Frontal cortex (tissue), 3 donors: ENCODE measurements at regions not wholly inside any gene's neighbourhood (a gene's known extent, or its start where the extent isn't known, plus 50 kb on each side); places are given as distances from the start of the nearest gene placed in this dataset.
"Not testable (repeated sequence)": the region's sequence is repeated elsewhere in the genome, so short reads cannot be mapped to it uniquely, and the experiment has no call there.

Source experiments
- DNase-seq, 2 donors: peaks; one replicate each; pipeline ENCODE4 v3.0.0; 2012; ENCODE audit warnings: low spot score in 2 of 2
- FAIRE-seq: peaks from 2 replicates; lab custom pipeline; 2012; peaks lifted over from hg19 to GRCh38; lab: Jason Lieb, UNC
- donor health status: control.
- donor health status: control.
- donor health status: control.

- DNase-seq, FAIRE-seq: not testable (repeated sequence)
Measured at GRCh38 chr17:20633268-20634059, 53.9 kb downstream of the CDRT15L2 start.

GRCh38 chr17:20640147-20640546, 60.6 kb downstream of the CDRT15L2 start:
- FAIRE-seq, DNase-seq: not testable (repeated sequence)

DNA sequence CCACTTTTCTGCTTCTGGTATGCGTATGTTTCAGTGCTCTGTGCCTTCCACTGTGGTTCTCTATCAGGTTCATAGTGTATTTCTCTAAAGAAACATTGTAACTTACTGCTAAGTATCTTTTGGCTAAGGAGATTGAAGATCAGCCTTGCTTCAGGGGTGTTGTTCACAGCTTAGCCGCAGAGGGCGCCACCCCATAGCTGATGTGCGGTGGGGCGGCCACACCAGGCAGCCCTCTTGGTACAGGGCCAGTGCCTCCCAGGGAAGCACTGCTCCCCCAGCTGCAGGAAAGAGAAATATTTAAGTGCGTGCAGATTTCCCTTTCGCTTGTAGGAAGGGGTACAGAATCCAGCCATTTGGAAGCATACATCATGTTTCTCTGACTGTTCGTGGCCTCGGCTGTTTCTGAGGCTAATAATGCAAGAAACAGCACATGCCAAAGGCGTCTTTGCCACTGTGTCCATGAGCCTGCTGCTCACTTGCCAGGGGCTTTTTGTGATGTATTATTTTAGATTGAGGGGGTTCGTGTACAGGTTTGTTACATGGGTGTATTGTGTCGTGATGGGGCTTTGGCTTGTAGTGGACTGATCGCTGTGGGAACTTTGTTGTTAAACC, 67.2 kb downstream of the CDRT15L2 start:
- FAIRE-seq, DNase-seq: not testable (repeated sequence)

GRCh38 chr17:20649097-20649767, 69.7 kb downstream of the CDRT15L2 start:
- not testable (repeated sequence) for FAIRE-seq

DNA sequence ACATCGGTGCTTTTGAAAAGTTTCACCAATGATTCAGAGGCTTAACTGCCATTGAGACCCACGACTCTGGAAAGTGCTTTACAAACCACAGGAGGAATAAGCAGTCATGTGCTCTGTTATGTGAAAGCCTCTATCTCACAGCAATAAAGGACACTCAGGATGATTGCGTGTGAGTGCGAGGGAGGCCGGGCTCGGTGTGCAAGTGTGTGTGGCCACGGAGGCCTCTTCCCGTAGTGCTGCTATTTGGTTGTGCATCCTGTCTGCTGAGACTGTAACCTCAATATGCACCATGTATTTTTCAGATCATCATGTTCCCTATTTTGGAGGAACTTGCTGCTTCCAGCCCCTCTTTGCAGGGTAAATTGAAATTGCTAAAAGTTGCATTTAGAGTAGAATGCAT, 71.5 kb downstream of the CDRT15L2 start:
- FAIRE-seq, result not testable (repeated sequence)

More at GRCh38 chr17:20649097-20649767, 69.7 kb downstream of the CDRT15L2 start:
- not testable (repeated sequence) for DNase-seq

GRCh38 chr17:20651736-20652135, 72.2 kb downstream of the CDRT15L2 start:
- not testable (repeated sequence) for DNase-seq, FAIRE-seq

More for the DNA sequence above, 71.5 kb downstream of the CDRT15L2 start:
- not testable (repeated sequence) for DNase-seq

- not testable (repeated sequence) for FAIRE-seq, DNase-seq
Measured at GRCh38 chr17:20653391-20653790, 73.9 kb downstream of the CDRT15L2 start.

DNA sequence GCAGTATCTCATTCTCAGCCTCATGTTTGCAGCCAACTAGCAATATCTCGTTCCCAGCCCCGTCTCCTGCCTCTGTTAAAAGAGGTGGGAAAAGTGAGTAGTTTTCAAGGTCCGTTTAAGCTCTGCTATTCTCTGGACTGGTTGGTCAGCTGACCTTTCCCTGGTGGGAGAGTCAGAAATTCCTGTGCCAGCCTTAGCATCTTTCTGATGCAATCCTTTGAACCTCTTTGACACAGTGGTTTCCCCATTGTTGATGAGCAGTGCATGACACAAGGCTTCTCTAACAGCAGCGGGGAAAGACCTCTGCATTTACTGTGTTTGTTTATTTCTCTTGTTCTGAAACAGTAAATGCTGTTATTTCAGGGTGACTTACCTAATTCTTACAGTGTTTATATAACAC, 74.6 kb downstream of the CDRT15L2 start:
- not testable (repeated sequence) for DNase-seq

GRCh38 chr17:20654575-20654974, 75.1 kb downstream of the CDRT15L2 start:
- not testable (repeated sequence) for DNase-seq, FAIRE-seq

More for the DNA sequence above, 74.6 kb downstream of the CDRT15L2 start:
- not testable (repeated sequence) for FAIRE-seq

DNA sequence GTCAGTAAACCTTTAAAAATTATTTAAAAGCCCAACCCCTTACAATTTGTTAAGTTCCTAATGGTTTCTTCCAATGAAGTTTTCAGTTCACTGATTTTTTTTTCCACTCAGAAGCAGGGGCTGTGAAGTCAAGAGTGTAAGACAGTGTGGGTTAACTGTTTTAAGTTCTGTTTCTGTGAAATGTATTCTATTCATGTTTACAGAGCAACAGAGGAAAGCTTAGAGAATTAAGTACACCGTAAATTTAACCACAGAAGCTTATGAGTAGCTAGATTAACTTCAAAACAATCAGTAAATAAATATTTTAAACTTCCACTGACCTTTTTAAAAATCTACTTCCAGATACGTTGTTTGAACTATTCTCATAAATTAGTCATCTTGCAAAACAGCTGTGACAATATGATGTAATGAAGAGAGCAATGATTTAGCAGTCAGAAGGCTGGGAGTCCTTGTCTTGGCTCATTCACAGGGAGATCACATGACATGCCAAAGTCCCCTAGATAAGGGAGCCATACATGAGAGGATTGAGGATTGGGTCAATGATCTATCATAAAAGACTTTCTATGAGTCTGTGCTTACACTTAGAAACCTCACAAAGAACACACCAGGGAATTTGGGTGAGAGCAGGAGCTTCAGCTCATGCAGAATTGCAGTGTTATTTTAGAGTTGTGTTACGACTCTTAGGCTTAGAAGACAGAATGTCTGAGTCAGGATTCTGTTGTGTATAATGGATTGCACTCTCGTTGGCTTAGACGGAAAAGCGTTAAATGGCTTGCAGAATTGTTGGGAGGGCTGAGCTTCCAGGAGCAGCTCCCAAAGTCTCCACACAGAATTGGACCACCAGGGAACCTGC, 85.8 kb downstream of the CDRT15L2 start:
- DNase-seq, FAIRE-seq: not testable (repeated sequence)

DNA sequence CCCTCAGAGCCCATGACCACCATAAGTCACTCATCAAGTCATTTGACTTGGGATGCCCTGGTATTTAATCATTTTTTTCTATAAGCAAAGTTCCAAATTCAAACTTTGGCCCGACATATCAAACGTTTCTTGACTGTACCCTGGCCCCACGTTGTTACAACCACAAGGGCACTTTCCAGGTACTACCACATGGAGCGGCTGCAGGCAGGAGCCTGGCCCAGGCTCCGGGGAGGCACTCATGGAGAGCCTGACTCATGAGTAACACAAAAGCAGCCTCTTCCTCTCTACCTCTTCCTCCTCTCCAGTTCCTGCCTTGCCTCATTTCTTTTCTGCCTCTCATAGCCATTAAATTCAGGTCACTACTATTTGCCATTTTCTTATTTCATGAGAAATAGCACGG, 87.2 kb downstream of the CDRT15L2 start:
- not testable (repeated sequence) for FAIRE-seq, DNase-seq

DNA sequence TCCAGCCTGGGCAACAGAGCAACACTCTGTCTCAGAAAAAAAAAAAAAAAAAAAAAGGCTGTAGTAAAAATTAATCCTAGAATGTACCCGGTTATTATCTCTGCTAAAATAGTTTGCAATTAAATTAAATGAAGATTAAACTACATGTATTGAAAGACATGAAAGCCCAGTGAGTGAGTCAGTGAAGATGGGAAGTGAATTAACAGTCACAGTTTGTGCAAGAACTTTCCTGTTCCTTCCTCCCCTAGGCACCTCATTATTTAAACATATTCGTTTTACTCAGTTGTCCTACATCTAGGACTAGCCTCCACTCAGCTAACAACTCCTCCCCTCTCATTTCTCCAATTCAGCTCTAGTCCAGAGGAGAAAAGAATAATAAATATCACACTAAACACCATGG, 88.2 kb downstream of the CDRT15L2 start:
- DNase-seq, FAIRE-seq: not testable (repeated sequence)

GRCh38 chr17:20668316-20668715, 88.8 kb downstream of the CDRT15L2 start:
- not testable (repeated sequence) for DNase-seq, FAIRE-seq

DNA sequence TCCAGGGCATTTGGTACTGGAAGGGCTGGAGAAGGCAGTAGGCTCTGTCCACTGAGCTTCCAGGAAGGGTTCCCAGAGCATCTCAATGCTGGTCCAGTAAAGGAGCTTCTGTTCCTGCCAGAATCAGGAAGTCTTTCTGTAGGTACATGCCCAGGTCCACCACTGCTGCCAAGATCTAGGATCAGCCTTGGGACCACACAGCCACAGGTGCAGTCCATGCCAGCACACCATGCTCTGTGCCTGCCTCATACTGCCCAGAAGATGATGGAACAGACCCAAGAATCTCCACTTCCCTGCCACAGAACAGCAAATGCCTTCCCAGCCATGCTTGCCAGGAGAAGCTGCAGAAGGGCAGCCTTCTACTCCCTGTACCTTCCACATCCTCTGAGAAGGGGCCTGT, 89.3 kb downstream of the CDRT15L2 start:
- DNase-seq, FAIRE-seq: not testable (repeated sequence)

GRCh38 chr17:20670506-20670905, 91.0 kb downstream of the CDRT15L2 start:
- DNase-seq, FAIRE-seq: not testable (repeated sequence)

DNA sequence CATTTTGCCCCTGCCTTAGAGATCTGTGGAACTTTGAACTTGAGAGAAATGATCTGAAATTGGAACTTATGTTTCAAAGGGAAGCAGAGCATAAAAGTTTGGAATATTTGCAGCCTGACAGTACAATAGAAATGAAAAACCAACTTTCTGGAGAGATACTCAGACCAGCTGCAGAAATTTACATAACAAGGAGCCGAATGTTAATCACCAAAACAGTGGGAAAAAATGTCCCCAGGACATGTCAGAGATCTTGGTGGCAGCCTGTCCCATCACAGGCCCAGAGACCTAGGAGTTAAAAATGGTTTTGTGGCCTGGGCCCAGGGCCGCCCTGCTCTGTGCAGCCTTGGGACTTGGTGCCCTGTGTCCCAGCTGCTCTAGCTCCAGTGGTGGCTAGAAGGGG, 94.8 kb downstream of the CDRT15L2 start:
- not testable (repeated sequence) for DNase-seq, FAIRE-seq

DNA sequence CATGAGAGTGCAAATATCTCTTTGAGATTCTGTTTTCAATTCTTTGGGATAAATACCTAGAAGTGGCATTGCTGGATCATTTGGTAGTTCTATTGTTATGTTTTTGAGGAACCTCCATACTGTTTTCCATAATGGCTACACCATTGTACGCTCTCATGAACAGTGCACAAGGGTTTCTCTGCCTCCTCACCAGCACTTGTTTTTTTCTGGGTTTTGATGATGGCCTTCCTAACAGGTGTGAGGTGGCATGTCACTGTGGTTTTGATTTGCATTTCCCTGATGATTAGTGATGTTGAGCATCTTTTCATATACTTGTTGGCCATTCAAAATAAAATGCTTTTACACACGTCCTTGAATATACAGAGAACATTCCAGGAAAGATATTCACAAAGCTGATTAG, 96.2 kb downstream of the CDRT15L2 start:
- not testable (repeated sequence) for FAIRE-seq, DNase-seq

- DNase-seq, FAIRE-seq: not testable (repeated sequence)
Measured at GRCh38 chr17:20676656-20677055, 97.1 kb downstream of the CDRT15L2 start.

DNA sequence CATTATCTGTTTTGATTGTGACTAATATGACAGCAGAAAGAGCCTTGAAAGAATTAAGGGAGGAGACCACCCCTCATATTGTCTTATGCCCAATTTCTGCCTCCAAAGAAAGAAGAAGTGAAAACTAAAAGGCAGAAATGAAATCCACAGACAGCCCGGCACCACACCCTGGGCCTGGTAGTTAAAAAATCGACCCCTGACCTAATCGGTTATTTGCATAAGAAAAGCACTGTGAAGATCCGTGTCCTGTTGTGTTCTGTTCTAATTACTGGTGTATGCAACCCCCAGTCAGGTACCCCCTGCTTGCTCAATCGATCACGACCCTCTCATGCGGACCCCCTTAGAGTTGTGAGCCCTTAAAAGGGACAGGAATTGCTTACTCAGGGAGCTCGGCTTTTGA, 97.9 kb downstream of the CDRT15L2 start:
- DNase-seq, FAIRE-seq: not testable (repeated sequence)
